ENCODE measurements at regions not wholly inside any gene's neighbourhood (a gene's known extent, or its start where the extent isn't known, plus 50 kb on each side); places are given as distances from the start of the nearest gene placed in this dataset.
"Not testable (repeated sequence)": the region's sequence is repeated elsewhere in the genome, so short reads cannot be mapped to it uniquely, and the experiment has no call there.

DNA sequence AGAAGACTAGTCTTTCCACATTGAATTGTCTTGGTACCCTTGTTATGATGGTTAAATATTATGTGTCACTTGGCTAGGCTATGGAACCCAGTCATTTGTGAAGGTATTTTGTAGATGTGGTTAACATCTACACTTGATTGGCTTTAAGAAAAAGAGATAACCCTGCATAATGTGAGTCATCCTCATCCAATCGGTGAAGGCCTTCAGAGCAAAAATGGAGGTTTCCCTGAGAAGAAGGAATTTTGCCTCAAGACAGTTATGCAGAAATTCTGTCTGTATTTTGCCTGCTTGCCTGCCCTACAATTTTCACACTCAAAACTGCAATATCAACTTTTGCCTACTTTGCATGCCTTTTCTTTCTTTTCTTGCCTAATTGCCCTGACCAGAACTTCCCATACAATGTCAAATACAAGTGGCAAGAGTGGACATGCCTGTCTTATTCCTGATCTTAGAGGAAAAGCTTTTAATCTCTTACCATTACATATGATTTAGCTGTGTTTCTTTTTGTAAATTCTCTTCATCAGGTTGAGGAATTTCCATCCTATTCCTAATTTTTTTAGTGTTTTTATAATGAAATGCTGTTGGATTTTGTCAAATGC, 84.6 kb upstream of the CDC42EP3 start:
- WGBS, 2 donors: 48 to 65% methylated on average over 1 of the region's 1 CpG
- H3K9me3 ChIP-seq (ENCODE audit: control insufficient read depth in 2 of 2, insufficient read depth in 1 of 2, low read depth in 1 of 2, low read length in 1 of 2); H3K27me3 ChIP-seq (ENCODE audit: control insufficient read depth in 1 of 2, insufficient read depth in 2 of 2, low read length in 2 of 2); H3K4me1 ChIP-seq (ENCODE audit: control insufficient read depth in 2 of 2, insufficient read depth in 2 of 2, low read length in 1 of 2); H3K4me3 ChIP-seq (ENCODE audit: low read depth in 1 of 2, low read length in 2 of 2); H3K36me3 ChIP-seq (ENCODE audit: control insufficient read depth in 2 of 2, insufficient read depth in 2 of 2, low read length in 1 of 2); H3K27ac ChIP-seq (ENCODE audit: low read depth in 2 of 2, low read length in 1 of 2): not testable (repeated sequence)

- H3K27ac ChIP-seq (ENCODE audit: low read depth in 2 of 2, low read length in 1 of 2); H3K36me3 ChIP-seq (ENCODE audit: control insufficient read depth in 2 of 2, insufficient read depth in 2 of 2, low read length in 1 of 2); H3K4me1 ChIP-seq (ENCODE audit: control insufficient read depth in 2 of 2, insufficient read depth in 2 of 2, low read length in 1 of 2); H3K27me3 ChIP-seq (ENCODE audit: control insufficient read depth in 1 of 2, insufficient read depth in 2 of 2, low read length in 2 of 2); H3K9me3 ChIP-seq (ENCODE audit: control insufficient read depth in 2 of 2, insufficient read depth in 1 of 2, low read depth in 1 of 2, low read length in 1 of 2); H3K4me3 ChIP-seq (ENCODE audit: low read depth in 1 of 2, low read length in 2 of 2): not testable (repeated sequence)
These were observed 86.0 kb upstream of the CDC42EP3 start for GRCh38 chr2:37757456-37757855.

DNA sequence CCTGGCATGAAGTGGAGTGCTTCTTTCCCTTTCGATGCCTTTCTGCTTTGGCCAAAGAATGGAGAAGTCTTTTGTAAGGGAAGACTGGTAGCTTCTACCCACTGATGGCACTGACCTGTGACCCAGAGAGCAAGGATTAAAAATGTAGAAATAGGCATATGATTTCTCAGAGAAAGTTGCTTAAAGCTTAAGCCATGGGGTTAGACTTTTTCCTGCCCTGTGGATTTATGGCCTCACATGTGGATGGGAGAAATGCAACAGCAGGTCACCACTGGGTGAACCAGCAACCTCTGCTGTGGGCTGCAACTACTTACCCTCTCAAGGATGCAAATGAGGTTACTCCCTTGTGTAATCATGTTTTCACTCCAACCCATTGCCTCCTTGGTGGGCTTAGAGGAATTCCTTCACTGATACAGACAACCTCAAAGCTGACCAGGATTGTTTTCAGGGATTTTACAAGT, 86.7 kb upstream of the CDC42EP3 start:
- H3K27me3 ChIP-seq (ENCODE audit: control insufficient read depth in 1 of 2, insufficient read depth in 2 of 2, low read length in 2 of 2); H3K4me3 ChIP-seq (ENCODE audit: low read depth in 1 of 2, low read length in 2 of 2); H3K4me1 ChIP-seq (ENCODE audit: control insufficient read depth in 2 of 2, insufficient read depth in 2 of 2, low read length in 1 of 2); H3K9me3 ChIP-seq (ENCODE audit: control insufficient read depth in 2 of 2, insufficient read depth in 1 of 2, low read depth in 1 of 2, low read length in 1 of 2); H3K36me3 ChIP-seq (ENCODE audit: control insufficient read depth in 2 of 2, insufficient read depth in 2 of 2, low read length in 1 of 2); H3K27ac ChIP-seq (ENCODE audit: low read depth in 2 of 2, low read length in 1 of 2): not testable (repeated sequence)
- WGBS, 2 donors: 91 to 94% methylated on average over 1 of the region's 1 CpG

DNA sequence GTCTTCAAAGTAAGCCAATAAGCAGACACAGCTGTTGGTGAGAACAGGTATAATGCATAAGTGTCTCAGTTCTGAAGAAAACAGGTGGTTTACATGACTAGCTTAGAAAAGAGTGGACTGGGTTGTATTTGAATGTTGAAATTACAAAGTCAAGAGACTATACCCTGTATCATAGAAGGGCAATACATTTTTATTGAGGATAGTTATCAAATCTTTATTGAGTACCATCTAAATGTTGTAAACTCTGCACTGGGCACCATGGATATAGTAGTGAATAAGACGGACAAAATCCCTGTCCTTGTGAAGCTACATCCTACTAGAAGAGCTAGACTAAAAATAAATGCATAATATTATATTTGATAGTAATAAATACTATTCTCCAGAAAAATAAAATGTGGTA, 88.5 kb upstream of the CDC42EP3 start:
- not testable (repeated sequence) for H3K4me1 ChIP-seq (ENCODE audit: control insufficient read depth in 2 of 2, insufficient read depth in 2 of 2, low read length in 1 of 2); H3K36me3 ChIP-seq (ENCODE audit: control insufficient read depth in 2 of 2, insufficient read depth in 2 of 2, low read length in 1 of 2); H3K27ac ChIP-seq (ENCODE audit: low read depth in 2 of 2, low read length in 1 of 2); H3K27me3 ChIP-seq (ENCODE audit: control insufficient read depth in 1 of 2, insufficient read depth in 2 of 2, low read length in 2 of 2); H3K4me3 ChIP-seq (ENCODE audit: low read depth in 1 of 2, low read length in 2 of 2); H3K9me3 ChIP-seq (ENCODE audit: control insufficient read depth in 2 of 2, insufficient read depth in 1 of 2, low read depth in 1 of 2, low read length in 1 of 2)
- WGBS, 2 donors: 94 to 97% methylated on average over 1 of the region's 1 CpG

DNA sequence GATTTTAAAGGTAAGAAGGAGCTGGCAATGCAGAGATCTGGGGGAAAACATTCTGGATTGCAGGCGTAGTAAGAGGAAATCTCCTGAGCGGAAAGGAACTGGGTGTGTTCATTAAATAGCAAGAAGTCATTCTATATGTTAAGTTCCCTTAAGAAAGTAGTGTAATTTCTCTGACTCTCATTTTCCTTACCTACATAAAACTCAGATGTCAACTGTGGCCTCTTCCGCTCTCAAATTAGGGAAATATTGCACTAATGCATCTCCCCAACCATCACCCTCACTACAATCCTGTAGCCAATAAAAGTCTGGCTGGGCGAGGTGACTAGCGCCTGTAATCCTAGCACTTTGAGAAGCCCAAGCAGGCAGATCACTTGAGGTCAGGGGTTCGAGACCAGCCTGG, 89.0 kb upstream of the CDC42EP3 start:
- peaks cover 0 to 3% of the 10 kb centered on the region in 2 donors for H3K4me1 ChIP-seq (ENCODE audit: control insufficient read depth in 2 of 2, insufficient read depth in 2 of 2, low read length in 1 of 2)
- H3K36me3 ChIP-seq (ENCODE audit: control insufficient read depth in 2 of 2, insufficient read depth in 2 of 2, low read length in 1 of 2): no peaks in the 10 kb centered on the region
- no peaks in the 10 kb centered on the region for H3K27me3 ChIP-seq (ENCODE audit: control insufficient read depth in 1 of 2, insufficient read depth in 2 of 2, low read length in 2 of 2)
- no peak overlapping the region for H3K4me3 ChIP-seq (ENCODE audit: low read depth in 1 of 2, low read length in 2 of 2)
- no peak overlapping the region for H3K27ac ChIP-seq (ENCODE audit: low read depth in 2 of 2, low read length in 1 of 2)
- 78 to 82% methylated on average over 6 of the region's 6 CpGs for WGBS, 2 donors
- H3K9me3 ChIP-seq (ENCODE audit: control insufficient read depth in 2 of 2, insufficient read depth in 1 of 2, low read depth in 1 of 2, low read length in 1 of 2): no peaks in the 10 kb centered on the region

DNA sequence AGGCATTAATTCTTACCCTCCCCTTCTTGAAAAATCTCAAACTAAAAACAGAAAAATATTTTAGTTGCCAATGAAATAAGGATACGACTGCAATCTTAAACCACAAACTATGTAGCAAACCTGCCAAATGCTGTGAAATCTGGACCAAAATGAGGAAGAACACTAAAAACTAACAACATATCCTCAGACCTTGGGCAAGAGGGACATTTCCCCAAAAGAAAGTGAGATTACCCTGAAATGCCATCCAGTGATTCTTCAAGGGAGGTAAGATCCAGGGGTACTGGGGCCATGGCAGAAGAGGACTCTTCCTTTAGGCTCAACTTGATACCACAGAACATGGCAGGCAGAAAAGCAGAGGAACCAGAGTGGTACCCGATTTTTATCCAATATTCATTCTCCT, 90.8 kb upstream of the CDC42EP3 start:
- not testable (repeated sequence) for H3K4me1 ChIP-seq (ENCODE audit: control insufficient read depth in 2 of 2, insufficient read depth in 2 of 2, low read length in 1 of 2); H3K27me3 ChIP-seq (ENCODE audit: control insufficient read depth in 1 of 2, insufficient read depth in 2 of 2, low read length in 2 of 2)

DNA sequence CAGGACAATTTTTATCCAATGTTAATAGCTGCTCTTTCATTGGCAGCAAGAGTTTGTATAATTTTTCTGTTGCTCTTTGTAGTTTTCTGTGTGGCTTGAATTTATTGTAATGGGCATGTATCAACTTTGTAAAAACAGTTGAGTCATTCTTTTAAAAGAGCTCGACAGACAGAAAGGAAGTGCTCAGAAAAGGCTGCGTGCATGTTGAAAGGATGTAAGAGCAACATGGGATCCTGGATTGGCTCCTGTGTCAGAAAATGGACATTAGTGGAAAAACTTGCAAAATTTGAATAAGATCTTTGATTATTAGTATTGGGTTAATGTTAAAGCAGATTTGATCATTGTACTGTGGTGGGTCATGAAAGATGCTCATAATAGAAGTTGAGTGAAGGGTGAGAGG, 93.3 kb upstream of the CDC42EP3 start:
- 18 to 19% methylated on average over 2 of the region's 2 CpGs for WGBS, 2 donors

More for the DNA sequence above, 90.8 kb upstream of the CDC42EP3 start:
- not testable (repeated sequence) for H3K4me3 ChIP-seq (ENCODE audit: low read depth in 1 of 2, low read length in 2 of 2); H3K27ac ChIP-seq (ENCODE audit: low read depth in 2 of 2, low read length in 1 of 2); H3K36me3 ChIP-seq (ENCODE audit: control insufficient read depth in 2 of 2, insufficient read depth in 2 of 2, low read length in 1 of 2); H3K9me3 ChIP-seq (ENCODE audit: control insufficient read depth in 2 of 2, insufficient read depth in 1 of 2, low read depth in 1 of 2, low read length in 1 of 2)
- WGBS, 2 donors: 83 to 86% methylated on average over 2 of the region's 2 CpGs

DNA sequence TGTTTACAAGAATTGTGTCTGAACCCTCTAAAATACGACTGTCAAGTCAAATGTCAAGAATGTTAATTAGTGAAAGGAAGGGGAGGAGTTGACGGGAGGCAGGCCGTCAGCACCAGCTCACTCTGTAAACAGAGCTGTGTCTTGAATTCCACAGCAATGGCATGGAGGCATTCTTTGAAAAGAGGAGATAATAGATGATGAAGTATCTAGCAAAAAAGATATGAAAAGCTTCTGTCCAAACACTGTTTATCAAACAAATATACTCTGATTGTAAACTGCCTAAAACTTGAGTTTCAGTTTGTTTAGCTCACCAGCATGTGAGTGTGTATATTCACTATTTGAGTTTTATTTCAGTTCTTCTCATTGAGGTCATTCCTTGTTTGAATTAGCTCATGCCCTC, 94.7 kb upstream of the CDC42EP3 start:
- Histone ChIP-seq H3K9me3 (ENCODE audit: control insufficient read depth in 2 of 2, insufficient read depth in 1 of 2, low read depth in 1 of 2, low read length in 1 of 2) (no peaks in the 10 kb centered on the region), H3K27ac (ENCODE audit: low read depth in 2 of 2, low read length in 1 of 2) (no peak overlapping the region), H3K36me3 (ENCODE audit: control insufficient read depth in 2 of 2, insufficient read depth in 2 of 2, low read length in 1 of 2) (no peaks in the 10 kb centered on the region), H3K4me1 (ENCODE audit: control insufficient read depth in 2 of 2, insufficient read depth in 2 of 2, low read length in 1 of 2) (peaks cover 0 to 3% of the 10 kb centered on the region in 2 donors), H3K27me3 (ENCODE audit: control insufficient read depth in 1 of 2, insufficient read depth in 2 of 2, low read length in 2 of 2) (no peaks in the 10 kb centered on the region), H3K4me3 (ENCODE audit: low read depth in 1 of 2, low read length in 2 of 2) (no peak overlapping the region)
- 33 to 45% methylated on average over 3 of the region's 3 CpGs for WGBS, 2 donors

More for the DNA sequence above, 93.3 kb upstream of the CDC42EP3 start:
- H3K36me3 ChIP-seq (ENCODE audit: control insufficient read depth in 2 of 2, insufficient read depth in 2 of 2, low read length in 1 of 2): no peaks in the 10 kb centered on the region
- no peaks in the 10 kb centered on the region for H3K27me3 ChIP-seq (ENCODE audit: control insufficient read depth in 1 of 2, insufficient read depth in 2 of 2, low read length in 2 of 2)
- H3K9me3 ChIP-seq (ENCODE audit: control insufficient read depth in 2 of 2, insufficient read depth in 1 of 2, low read depth in 1 of 2, low read length in 1 of 2): no peaks in the 10 kb centered on the region
- H3K27ac ChIP-seq (ENCODE audit: low read depth in 2 of 2, low read length in 1 of 2): no peak overlapping the region
- H3K4me3 ChIP-seq (ENCODE audit: low read depth in 1 of 2, low read length in 2 of 2): no peak overlapping the region
- H3K4me1 ChIP-seq (ENCODE audit: control insufficient read depth in 2 of 2, insufficient read depth in 2 of 2, low read length in 1 of 2): peaks cover 0 to 3% of the 10 kb centered on the region in 2 donors

DNA sequence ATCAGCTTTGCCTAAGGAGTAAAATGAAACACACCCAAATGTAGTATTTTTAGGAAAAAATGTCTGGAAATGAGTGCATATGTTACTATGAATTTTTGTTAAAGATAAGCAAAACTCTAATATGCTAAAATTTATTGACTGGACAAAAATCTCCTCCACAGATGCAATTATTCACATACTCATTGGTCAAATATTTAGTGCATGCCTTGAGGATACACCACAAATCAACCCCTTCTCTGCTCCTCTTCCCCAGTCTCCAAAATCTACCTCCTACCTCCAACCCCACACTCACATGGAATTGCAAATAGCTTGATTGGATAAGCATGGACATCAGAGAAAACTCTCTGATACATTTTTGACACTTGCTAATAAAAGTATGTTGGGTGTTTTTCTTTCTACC, 95.6 kb upstream of the CDC42EP3 start:
- Histone ChIP-seq H3K27ac (ENCODE audit: low read depth in 2 of 2, low read length in 1 of 2) (no peak overlapping the region), H3K4me1 (ENCODE audit: control insufficient read depth in 2 of 2, insufficient read depth in 2 of 2, low read length in 1 of 2) (peaks cover 3% of the 10 kb centered on the region in 2 donors), H3K36me3 (ENCODE audit: control insufficient read depth in 2 of 2, insufficient read depth in 2 of 2, low read length in 1 of 2) (no peaks in the 10 kb centered on the region), H3K9me3 (ENCODE audit: control insufficient read depth in 2 of 2, insufficient read depth in 1 of 2, low read depth in 1 of 2, low read length in 1 of 2) (no peaks in the 10 kb centered on the region), H3K27me3 (ENCODE audit: control insufficient read depth in 1 of 2, insufficient read depth in 2 of 2, low read length in 2 of 2) (no peaks in the 10 kb centered on the region), H3K4me3 (ENCODE audit: low read depth in 1 of 2, low read length in 2 of 2) (no peak overlapping the region)

DNA sequence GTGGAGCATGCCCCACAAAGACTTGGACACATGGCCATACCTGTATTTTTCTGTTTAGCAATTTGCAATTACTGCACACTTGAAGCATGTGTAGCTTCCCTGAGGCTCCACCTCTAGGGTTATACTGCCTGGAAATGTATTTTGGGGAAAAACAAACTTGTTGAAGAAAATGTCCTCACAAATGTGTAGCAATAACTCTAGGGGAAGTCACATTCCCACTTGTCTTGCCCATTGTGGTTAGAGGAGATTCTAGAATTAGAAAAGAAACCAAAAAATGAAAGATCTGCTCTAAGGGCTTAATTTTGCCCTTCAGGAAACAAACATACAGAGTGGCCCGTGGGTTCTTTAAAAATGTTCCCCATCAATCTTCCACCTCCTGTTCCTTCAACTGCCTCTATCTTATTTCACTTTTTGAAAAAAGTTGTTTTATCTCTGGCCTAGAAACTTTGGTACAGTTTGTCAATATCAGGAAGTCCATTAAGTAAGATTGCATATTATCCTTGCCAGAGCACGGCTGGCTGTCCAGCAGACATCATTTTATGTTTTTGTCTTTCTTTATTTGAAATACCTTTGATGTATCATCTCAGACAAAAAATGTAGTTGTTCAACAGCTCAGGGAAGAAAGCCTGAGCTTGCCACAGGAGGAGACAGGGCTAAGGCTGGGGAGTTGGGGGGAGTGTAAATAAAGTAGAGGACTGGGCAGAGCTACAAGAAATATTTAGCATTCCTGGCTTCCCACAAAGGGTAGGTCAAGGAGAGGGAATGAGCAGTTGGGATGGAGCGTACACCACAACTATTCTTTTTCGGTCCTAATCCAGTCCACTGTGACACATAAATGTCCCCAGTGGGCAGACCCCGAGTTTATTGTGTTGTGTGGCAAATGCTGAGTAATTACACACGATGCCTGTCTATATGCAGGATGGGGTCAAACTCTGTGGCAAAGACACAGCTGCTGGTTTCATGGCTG, 96.8 kb upstream of the CDC42EP3 start:
- peaks cover 3% of the 10 kb centered on the region in 2 donors for H3K4me1 ChIP-seq (ENCODE audit: control insufficient read depth in 2 of 2, insufficient read depth in 2 of 2, low read length in 1 of 2)
- 44 to 50% methylated on average over 6 of the region's 6 CpGs for WGBS, 2 donors
- no peaks in the 10 kb centered on the region for H3K9me3 ChIP-seq (ENCODE audit: control insufficient read depth in 2 of 2, insufficient read depth in 1 of 2, low read depth in 1 of 2, low read length in 1 of 2)
- no peak overlapping the region for H3K27ac ChIP-seq (ENCODE audit: low read depth in 2 of 2, low read length in 1 of 2)
- no peak overlapping the region for H3K4me3 ChIP-seq (ENCODE audit: low read depth in 1 of 2, low read length in 2 of 2)
- no peaks in the 10 kb centered on the region for H3K36me3 ChIP-seq (ENCODE audit: control insufficient read depth in 2 of 2, insufficient read depth in 2 of 2, low read length in 1 of 2)
- H3K27me3 ChIP-seq (ENCODE audit: control insufficient read depth in 1 of 2, insufficient read depth in 2 of 2, low read length in 2 of 2): no peaks in the 10 kb centered on the region
